ENCODE measurements at regions not wholly inside any gene's neighbourhood (a gene's known extent, or its start where the extent isn't known, plus 50 kb on each side); places are given as distances from the start of the nearest gene placed in this dataset.

DNA sequence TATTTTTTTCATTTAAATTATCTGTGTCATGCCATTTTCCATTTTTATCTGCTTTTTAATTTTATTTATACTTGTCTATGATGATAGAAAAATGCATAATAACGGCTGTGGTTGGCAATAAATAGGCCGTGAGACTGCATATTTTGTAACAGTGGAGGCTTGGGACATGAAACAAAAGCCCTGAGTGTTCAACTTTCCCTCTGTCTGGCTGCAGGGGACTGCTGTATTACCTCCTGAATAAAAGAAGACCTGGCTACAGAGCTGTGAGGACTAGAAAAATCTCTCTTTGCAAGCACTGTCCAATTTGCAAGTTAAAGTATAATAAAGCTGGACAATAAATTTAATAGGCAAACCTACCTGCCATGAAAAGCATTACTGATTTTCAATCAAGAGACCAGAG lies 82.1 kb downstream of the MAGEB10 start:
- TF ChIP-seq EP300 (IDR thresholded peaks at IDR 0.05; ENCODE audit: borderline replicate concordance) (no peak), TAF1 (IDR thresholded peaks at IDR 0.05; ENCODE audit: low read depth) (no peak), CREB1 (IDR thresholded peaks at IDR 0.05; ENCODE audit: low read depth) (no peak), FOXM1 (IDR thresholded peaks at IDR 0.05; ENCODE audit: borderline replicate concordance, low read depth) (no peak), YY1 (IDR thresholded peaks at IDR 0.05; ENCODE audit: low read depth) (no peak), RAD21 (IDR thresholded peaks at IDR 0.05; ENCODE audit: low read depth) (no peak)
- TF ChIP-seq, protein P1, sequence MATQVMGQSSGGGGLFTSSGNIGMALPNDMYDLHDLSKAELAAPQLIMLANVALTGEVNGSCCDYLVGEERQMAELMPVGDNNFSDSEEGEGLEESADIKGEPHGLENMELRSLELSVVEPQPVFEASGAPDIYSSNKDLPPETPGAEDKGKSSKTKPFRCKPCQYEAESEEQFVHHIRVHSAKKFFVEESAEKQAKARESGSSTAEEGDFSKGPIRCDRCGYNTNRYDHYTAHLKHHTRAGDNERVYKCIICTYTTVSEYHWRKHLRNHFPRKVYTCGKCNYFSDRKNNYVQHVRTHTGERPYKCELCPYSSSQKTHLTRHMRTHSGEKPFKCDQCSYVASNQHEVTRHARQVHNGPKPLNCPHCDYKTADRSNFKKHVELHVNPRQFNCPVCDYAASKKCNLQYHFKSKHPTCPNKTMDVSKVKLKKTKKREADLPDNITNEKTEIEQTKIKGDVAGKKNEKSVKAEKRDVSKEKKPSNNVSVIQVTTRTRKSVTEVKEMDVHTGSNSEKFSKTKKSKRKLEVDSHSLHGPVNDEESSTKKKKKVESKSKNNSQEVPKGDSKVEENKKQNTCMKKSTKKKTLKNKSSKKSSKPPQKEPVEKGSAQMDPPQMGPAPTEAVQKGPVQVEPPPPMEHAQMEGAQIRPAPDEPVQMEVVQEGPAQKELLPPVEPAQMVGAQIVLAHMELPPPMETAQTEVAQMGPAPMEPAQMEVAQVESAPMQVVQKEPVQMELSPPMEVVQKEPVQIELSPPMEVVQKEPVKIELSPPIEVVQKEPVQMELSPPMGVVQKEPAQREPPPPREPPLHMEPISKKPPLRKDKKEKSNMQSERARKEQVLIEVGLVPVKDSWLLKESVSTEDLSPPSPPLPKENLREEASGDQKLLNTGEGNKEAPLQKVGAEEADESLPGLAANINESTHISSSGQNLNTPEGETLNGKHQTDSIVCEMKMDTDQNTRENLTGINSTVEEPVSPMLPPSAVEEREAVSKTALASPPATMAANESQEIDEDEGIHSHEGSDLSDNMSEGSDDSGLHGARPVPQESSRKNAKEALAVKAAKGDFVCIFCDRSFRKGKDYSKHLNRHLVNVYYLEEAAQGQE (IDR thresholded peaks at IDR 0.05; ENCODE audit: low read depth), result no peak
- TF ChIP-seq, protein P2, sequence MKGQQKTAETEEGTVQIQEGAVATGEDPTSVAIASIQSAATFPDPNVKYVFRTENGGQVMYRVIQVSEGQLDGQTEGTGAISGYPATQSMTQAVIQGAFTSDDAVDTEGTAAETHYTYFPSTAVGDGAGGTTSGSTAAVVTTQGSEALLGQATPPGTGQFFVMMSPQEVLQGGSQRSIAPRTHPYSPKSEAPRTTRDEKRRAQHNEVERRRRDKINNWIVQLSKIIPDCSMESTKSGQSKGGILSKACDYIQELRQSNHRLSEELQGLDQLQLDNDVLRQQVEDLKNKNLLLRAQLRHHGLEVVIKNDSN (IDR thresholded peaks at IDR 0.05), result no peak
